ENCODE measurements at regions not wholly inside any gene's neighbourhood (a gene's known extent, or its start where the extent isn't known, plus 50 kb on each side); places are given as distances from the start of the nearest gene placed in this dataset.

- TF ChIP-seq, protein P1, sequence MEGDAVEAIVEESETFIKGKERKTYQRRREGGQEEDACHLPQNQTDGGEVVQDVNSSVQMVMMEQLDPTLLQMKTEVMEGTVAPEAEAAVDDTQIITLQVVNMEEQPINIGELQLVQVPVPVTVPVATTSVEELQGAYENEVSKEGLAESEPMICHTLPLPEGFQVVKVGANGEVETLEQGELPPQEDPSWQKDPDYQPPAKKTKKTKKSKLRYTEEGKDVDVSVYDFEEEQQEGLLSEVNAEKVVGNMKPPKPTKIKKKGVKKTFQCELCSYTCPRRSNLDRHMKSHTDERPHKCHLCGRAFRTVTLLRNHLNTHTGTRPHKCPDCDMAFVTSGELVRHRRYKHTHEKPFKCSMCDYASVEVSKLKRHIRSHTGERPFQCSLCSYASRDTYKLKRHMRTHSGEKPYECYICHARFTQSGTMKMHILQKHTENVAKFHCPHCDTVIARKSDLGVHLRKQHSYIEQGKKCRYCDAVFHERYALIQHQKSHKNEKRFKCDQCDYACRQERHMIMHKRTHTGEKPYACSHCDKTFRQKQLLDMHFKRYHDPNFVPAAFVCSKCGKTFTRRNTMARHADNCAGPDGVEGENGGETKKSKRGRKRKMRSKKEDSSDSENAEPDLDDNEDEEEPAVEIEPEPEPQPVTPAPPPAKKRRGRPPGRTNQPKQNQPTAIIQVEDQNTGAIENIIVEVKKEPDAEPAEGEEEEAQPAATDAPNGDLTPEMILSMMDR (IDR thresholded peaks at IDR 0.05), result no peak
- ATAC-seq (no peak), DNase-seq (no peak)
- intact Hi-C loops (cut with DNase I), result loop anchor here in 1 of 2 donors (10.0 kb wide), 1 partner anchor 135 kb away; no protein-coding TSS in a partner anchor
- Histone ChIP-seq H3K4me3 (no peak overlapping the region), H3K4me1 (no peaks in the 10 kb centered on the region), H3K9me3 (no peaks in the 10 kb centered on the region), H3K27ac (no peak overlapping the region), H3K27me3 (no peaks in the 10 kb centered on the region), H3K36me3 (no peaks in the 10 kb centered on the region)
Observed at GRCh38 chr5:82649943-82650342, 371.8 kb upstream of the RPS23 start.

GRCh38 chr5:82644766-82645165 lies 366.6 kb upstream of the RPS23 start:
- Histone ChIP-seq H3K36me3 (no peaks in the 10 kb centered on the region), H3K9me3 (no peaks in the 10 kb centered on the region), H3K4me1 (peaks cover 0 to 7% of the 10 kb centered on the region in 2 donors), H3K27ac (no peak overlapping the region), H3K4me3 (no peak overlapping the region), H3K27me3 (no peaks in the 10 kb centered on the region)
- no peak for ATAC-seq
- no peak for DNase-seq
- intact Hi-C loops (cut with DNase I), result loop anchor here in 1 of 2 donors (10.0 kb wide), 1 partner anchor 140 kb away; no protein-coding TSS in a partner anchor
- TF ChIP-seq, protein P1 (IDR thresholded peaks at IDR 0.05), result no peak

- Histone ChIP-seq H3K36me3 (no peaks in the 10 kb centered on the region), H3K4me1 (peaks cover 0 to 7% of the 10 kb centered on the region in 2 donors), H3K27ac (no peak overlapping the region), H3K9me3 (no peaks in the 10 kb centered on the region), H3K4me3 (no peak overlapping the region), H3K27me3 (no peaks in the 10 kb centered on the region)
- intact Hi-C loops (cut with DNase I), result loop anchor here in 1 of 2 donors (10.0 kb wide), 1 partner anchor 141 kb away; no protein-coding TSS in a partner anchor
- ATAC-seq, result no peak
- no peak for DNase-seq
- TF ChIP-seq, protein P1 (IDR thresholded peaks at IDR 0.05), result no peak
Observed at GRCh38 chr5:82644229-82644628, 366.1 kb upstream of the RPS23 start.

GRCh38 chr5:82642313-82642712 lies 364.2 kb upstream of the RPS23 start:
- DNase-seq (no peak), ATAC-seq (no peak)
- peaks cover 0 to 7% of the 10 kb centered on the region in 2 donors for H3K4me1 ChIP-seq
- no peak overlapping the region for H3K4me3 ChIP-seq
- no peaks in the 10 kb centered on the region for H3K9me3 ChIP-seq
- TF ChIP-seq, protein P1 (IDR thresholded peaks at IDR 0.05), result no peak
- H3K27me3 ChIP-seq, result no peaks in the 10 kb centered on the region
- no peaks in the 10 kb centered on the region for H3K36me3 ChIP-seq
- H3K27ac ChIP-seq, result no peak overlapping the region
- intact Hi-C loops (cut with DNase I), result loop anchor here in 1 of 2 donors (10.0 kb wide), 1 partner anchor 142 kb away; no protein-coding TSS in a partner anchor

DNA sequence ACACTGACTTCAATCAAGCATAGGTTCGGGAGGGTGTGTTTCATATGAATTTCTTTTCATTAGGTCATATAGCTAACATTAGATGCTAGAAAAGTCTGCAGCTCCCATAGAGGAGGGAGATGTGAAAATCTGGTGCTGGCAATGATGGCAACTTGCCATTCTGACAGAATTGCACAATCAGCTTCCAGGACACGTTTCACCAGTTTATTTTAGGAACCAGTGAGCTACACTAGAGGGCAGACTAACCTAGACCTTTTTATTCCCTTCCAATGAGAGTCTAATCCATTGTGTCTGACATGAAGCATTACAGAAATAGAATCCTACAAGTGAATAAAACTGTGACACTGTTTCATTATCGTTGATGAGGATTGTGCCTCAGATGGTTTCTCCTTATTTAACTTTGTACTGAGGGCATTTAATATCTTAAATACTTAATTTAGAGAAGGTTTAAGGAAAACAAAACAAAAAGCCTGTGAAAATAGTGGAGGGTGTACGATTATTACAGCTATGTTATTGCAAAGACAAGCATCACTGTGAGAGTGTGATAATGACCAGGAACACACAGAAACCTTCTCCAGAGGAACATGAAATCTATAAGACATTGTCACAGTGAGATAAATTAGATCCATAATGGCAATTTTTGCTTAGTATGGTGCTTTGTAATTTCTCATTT lies 363.3 kb upstream of the RPS23 start:
- peak; percentile 97 for ATAC-seq
- DNase-seq, result peak in 3 of 4 donors; percentile 56 to 92 (median 85)
- peaks cover 0 to 7% of the 10 kb centered on the region in 2 donors for H3K4me1 ChIP-seq
- no peak overlapping the region for H3K4me3 ChIP-seq
- TF ChIP-seq, protein P1 (IDR thresholded peaks at IDR 0.05), result peak; percentile 52 to 54
- H3K36me3 ChIP-seq, result no peaks in the 10 kb centered on the region
- no peaks in the 10 kb centered on the region for H3K9me3 ChIP-seq
- intact Hi-C loops (cut with DNase I), result loop anchor here in 1 of 2 donors (10.0 kb wide), 1 partner anchor 143 kb away; no protein-coding TSS in a partner anchor
- peak overlapping the region in 1 of 2 donors; percentile 28 for H3K27ac ChIP-seq
- no peaks in the 10 kb centered on the region for H3K27me3 ChIP-seq
